LNCaP clone FGC (cell line): ENCODE measurements at regions not wholly inside any gene's neighbourhood (a gene's known extent, or its start where the extent isn't known, plus 50 kb on each side); places are given as distances from the start of the nearest gene placed in this dataset.

Experiments used
- DNase-seq: peaks from one replicate; pipeline ENCODE4 v3.0.0-alpha.2; 2011; ENCODE audit warnings: low read depth
- H3K4me3 ChIP-seq: 2 replicates; pipeline ENCODE4 v1.5.1; 2011; ENCODE audit warnings: mild to moderate bottlenecking, low read depth, low read length, control low read depth
- CTCF ChIP-seq: IDR thresholded peaks from 2 replicates; pipeline ENCODE4 v1.5.1; 2012; ENCODE audit warnings: mild to moderate bottlenecking; ENCODE audit not compliant: control insufficient read depth, insufficient read depth; ENCODE audit errors: extremely low read depth

GRCh38 chr6:95660544-95660943, 83.2 kb downstream of the MANEA start:
- no peak for DNase-seq
- H3K4me3 ChIP-seq, result no peak overlapping the region
- TF ChIP-seq CTCF, result no peak

GRCh38 chr6:95670011-95670463, 92.7 kb downstream of the MANEA start:
- DNase-seq, result no peak
- H3K4me3 ChIP-seq, result no peak overlapping the region

GRCh38 chr6:95676011-95676628, 98.8 kb downstream of the MANEA start:
- no peak overlapping the region for H3K4me3 ChIP-seq
- TF ChIP-seq CTCF, result no peak
- DNase-seq, result no peak

More at GRCh38 chr6:95670011-95670463, 92.7 kb downstream of the MANEA start:
- TF ChIP-seq CTCF, result no peak

GRCh38 chr6:95679981-95680380, 102.6 kb downstream of the MANEA start:
- DNase-seq, result no peak
- TF ChIP-seq CTCF, result no peak

GRCh38 chr6:95681736-95682135, 104.4 kb downstream of the MANEA start:
- TF ChIP-seq CTCF, result no peak
- DNase-seq, result no peak
- no peak overlapping the region for H3K4me3 ChIP-seq

More at GRCh38 chr6:95679981-95680380, 102.6 kb downstream of the MANEA start:
- H3K4me3 ChIP-seq, result no peak overlapping the region

- no peak overlapping the region for H3K4me3 ChIP-seq
- no peak for TF ChIP-seq CTCF
- no peak for DNase-seq
Measured at GRCh38 chr6:95682476-95682875, 105.1 kb downstream of the MANEA start.

GRCh38 chr6:95685822-95686221, 108.5 kb downstream of the MANEA start:
- no peak for DNase-seq
- H3K4me3 ChIP-seq, result no peak overlapping the region
- TF ChIP-seq CTCF, result no peak
